MM.1S (cell line): ENCODE measurements at regions not wholly inside any gene's neighbourhood (a gene's known extent, or its start where the extent isn't known, plus 50 kb on each side); places are given as distances from the start of the nearest gene placed in this dataset.

ENCODE experiments used
- CTCF ChIP-seq: fragments of 300-600 bp; sonication (generic); IDR thresholded peaks from 2 replicates; pipeline ENCODE4 v1.5.1; 2016; ENCODE audit warnings: antibody characterized with exemption, low read length, mixed read lengths
- EZH2 ChIP-seq: fragments of 300-600 bp; sonication (generic); optimal IDR thresholded peaks from 2 replicates; pipeline ENCODE3; 2017; ENCODE audit warnings: low read depth, mild to moderate bottlenecking, antibody characterized with exemption, low read length, mixed read lengths

GRCh38 chr3:17995769-17996168 is 253.3 kb upstream of the TBC1D5 start:
- no peak for TF ChIP-seq CTCF
- no peak for TF ChIP-seq EZH2
